Subcutaneous abdominal adipose tissue (tissue), 5 donors: ENCODE measurements at regions not wholly inside any gene's neighbourhood (a gene's known extent, or its start where the extent isn't known, plus 50 kb on each side); places are given as distances from the start of the nearest gene placed in this dataset.
A peak's percentile ranks its signal among the peaks of the same experiment; 100 is the strongest.
"Not testable (repeated sequence)": the region's sequence is repeated elsewhere in the genome, so short reads cannot be mapped to it uniquely, and the experiment has no call there.

Experiments used
- H3K27ac ChIP-seq: one replicate; pipeline ENCODE4 v1.7.0; 2013; ENCODE audit warnings: low read depth, mild to moderate bottlenecking, inconsistent platforms, low read length, moderate library complexity
- H3K27me3 ChIP-seq, 5 donors: one replicate each; pipeline ENCODE4 v1.7.0; 2013; ENCODE audit warnings: low read length in 5 of 5, inconsistent platforms in 1 of 5; ENCODE audit not compliant: control insufficient read depth in 5 of 5, insufficient read depth in 4 of 5
- H3K36me3 ChIP-seq, 5 donors: one replicate each; pipeline ENCODE4 v1.7.0; 2013; ENCODE audit warnings: low read length in 5 of 5; ENCODE audit not compliant: control insufficient read depth in 5 of 5, insufficient read depth in 5 of 5
- H3K4me1 ChIP-seq, 5 donors: one replicate each; pipeline ENCODE4 v1.7.0; 2013; ENCODE audit warnings: low read length in 5 of 5, mild to moderate bottlenecking in 3 of 5, moderate library complexity in 1 of 5; ENCODE audit not compliant: control insufficient read depth in 5 of 5, insufficient read depth in 5 of 5
- H3K4me3 ChIP-seq, 5 donors: one replicate each; pipeline ENCODE4 v1.7.0; 2013; ENCODE audit warnings: low read length in 5 of 5, low read depth in 1 of 5
- H3K9ac ChIP-seq, 5 donors: one replicate each; pipeline ENCODE4 v1.7.0; 2013; ENCODE audit warnings: low read length in 5 of 5, mild to moderate bottlenecking in 4 of 5, moderate library complexity in 3 of 5
- H3K9me3 ChIP-seq, 5 donors: one replicate each; pipeline ENCODE4 v1.7.0; 2013; ENCODE audit warnings: low read length in 5 of 5; ENCODE audit not compliant: control insufficient read depth in 5 of 5
- donor health status: healthy.
- donor health status: healthy.
- donor health status: healthy.
- donor health status: healthy.
- donor health status: healthy.

DNA sequence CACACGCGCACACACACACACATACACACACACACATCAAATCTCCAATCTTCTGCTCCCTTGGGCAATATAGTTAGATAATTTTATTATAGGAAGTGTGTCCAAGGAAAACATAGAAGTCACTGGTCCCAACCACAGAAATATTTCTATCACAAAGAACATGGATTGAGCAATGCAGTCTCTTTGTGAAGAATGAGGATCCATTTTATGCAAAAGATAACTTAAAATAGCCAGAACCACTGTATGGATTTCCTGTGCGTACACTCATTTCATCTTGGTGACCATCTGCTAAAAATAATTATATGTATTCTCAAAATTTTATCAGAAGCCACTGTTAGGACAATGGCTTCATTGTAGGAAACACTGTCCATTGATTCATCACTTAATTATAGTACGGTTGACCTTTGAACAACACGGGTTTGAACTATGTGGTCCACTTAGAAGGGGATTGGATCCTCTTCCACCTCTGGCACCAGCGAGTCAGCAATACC, 169.6 kb upstream of the MXRA5 start:
- Histone ChIP-seq H3K9me3 (no peaks in the 10 kb centered on the region), H3K36me3 (no peaks in the 10 kb centered on the region), H3K4me1 (no peaks in the 10 kb centered on the region), H3K4me3 (no peak overlapping the region), H3K27ac (no peak overlapping the region), H3K9ac (no peak overlapping the region), H3K27me3 (peaks cover 0 to 9% (median 0%) of the 10 kb centered on the region in 5 donors)

DNA sequence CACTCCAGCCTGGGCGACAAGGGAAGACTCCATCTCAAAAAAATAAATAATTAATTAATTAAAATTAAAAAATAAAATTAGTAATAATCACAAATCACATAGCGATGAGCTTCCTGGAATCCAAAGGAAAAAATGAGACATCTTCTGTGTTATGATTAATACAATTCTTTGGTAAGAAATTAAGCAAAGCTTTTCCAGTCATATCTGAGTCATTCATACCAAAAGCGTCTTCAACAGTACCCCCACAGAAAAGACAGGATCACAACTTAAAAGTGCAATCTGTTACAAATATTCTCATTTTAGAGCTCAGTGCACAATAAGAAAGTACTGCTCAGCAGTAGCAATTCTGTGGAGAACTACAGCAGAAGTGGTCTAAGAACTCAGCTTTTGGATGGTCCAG, 168.5 kb upstream of the MXRA5 start:
- Histone ChIP-seq H3K9me3 (no peaks in the 10 kb centered on the region), H3K4me1 (no peaks in the 10 kb centered on the region), H3K27me3 (peaks cover 0 to 3% (median 0%) of the 10 kb centered on the region in 5 donors), H3K9ac (no peak overlapping the region), H3K4me3 (no peak overlapping the region), H3K36me3 (no peaks in the 10 kb centered on the region), H3K27ac (no peak overlapping the region)

DNA sequence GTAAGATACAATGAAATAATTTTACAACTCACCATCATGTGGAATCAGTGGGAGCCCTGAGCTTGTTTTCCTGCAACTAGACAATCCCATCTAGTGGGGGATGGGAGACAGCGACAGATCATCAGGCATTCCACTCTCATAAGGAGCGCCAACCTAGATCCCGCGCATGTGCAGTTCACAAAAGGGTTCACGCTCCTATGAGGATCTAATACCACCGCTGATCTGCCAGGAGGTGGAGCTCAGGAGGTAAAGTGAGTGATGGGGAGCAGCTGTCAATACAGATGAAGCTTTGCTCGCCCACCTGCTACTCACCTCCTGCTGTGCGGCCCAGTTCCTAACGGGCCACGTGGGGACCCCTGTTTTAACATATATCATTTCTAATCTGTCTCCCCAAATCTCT, 165.7 kb upstream of the MXRA5 start:
- H3K27me3 ChIP-seq, H3K36me3 ChIP-seq, H3K27ac ChIP-seq, H3K4me1 ChIP-seq, H3K9ac ChIP-seq, H3K9me3 ChIP-seq, H3K4me3 ChIP-seq: not testable (repeated sequence)

DNA sequence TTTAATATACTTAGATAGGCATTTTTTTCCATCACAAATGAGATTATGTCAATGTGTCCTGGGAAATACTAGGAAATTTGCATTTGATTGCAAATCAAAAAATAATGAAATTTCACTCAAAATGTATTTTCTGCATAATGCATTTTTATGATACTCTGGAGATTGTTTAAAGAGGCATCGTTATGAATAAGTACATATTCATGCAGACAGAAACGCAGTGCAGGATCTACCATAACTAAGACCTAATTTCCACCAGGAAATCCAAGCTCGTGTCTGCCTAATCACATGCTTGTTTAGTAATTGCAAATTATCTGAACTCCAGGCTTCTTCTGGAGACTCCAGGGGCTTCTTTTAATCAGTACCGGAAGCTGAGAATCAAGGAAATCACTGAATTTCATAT, 163.5 kb upstream of the MXRA5 start:
- no peaks in the 10 kb centered on the region for H3K36me3 ChIP-seq
- no peak overlapping the region for H3K27ac ChIP-seq
- no peaks in the 10 kb centered on the region for H3K4me1 ChIP-seq
- no peak overlapping the region for H3K9ac ChIP-seq
- no peaks in the 10 kb centered on the region for H3K9me3 ChIP-seq
- H3K27me3 ChIP-seq = no peaks in the 10 kb centered on the region
- H3K4me3 ChIP-seq = no peak overlapping the region

DNA sequence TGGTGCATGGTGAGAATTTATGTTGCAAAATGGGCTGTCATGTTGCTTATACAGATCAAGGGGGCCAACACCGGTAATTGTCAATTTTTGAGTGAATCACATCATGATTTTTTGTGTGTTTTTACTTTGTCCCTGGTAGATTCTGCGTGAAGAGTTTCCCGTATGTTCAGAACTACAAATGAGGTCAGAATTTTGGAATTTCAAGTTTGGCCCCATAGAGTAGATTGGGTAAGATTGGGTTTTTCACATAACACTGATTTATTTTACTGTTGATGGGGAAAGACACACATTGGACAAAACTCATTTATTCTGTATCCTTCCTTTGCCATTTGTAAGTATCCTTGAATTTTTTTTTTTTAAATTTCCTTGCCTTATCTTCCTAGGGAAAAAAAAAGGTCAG, 158.5 kb upstream of the MXRA5 start:
- Histone ChIP-seq H3K27ac (no peak overlapping the region), H3K4me3 (no peak overlapping the region), H3K27me3 (no peaks in the 10 kb centered on the region), H3K4me1 (peaks cover 0 to 4% (median 0%) of the 10 kb centered on the region in 5 donors), H3K9ac (no peak overlapping the region), H3K9me3 (no peaks in the 10 kb centered on the region), H3K36me3 (no peaks in the 10 kb centered on the region)

DNA sequence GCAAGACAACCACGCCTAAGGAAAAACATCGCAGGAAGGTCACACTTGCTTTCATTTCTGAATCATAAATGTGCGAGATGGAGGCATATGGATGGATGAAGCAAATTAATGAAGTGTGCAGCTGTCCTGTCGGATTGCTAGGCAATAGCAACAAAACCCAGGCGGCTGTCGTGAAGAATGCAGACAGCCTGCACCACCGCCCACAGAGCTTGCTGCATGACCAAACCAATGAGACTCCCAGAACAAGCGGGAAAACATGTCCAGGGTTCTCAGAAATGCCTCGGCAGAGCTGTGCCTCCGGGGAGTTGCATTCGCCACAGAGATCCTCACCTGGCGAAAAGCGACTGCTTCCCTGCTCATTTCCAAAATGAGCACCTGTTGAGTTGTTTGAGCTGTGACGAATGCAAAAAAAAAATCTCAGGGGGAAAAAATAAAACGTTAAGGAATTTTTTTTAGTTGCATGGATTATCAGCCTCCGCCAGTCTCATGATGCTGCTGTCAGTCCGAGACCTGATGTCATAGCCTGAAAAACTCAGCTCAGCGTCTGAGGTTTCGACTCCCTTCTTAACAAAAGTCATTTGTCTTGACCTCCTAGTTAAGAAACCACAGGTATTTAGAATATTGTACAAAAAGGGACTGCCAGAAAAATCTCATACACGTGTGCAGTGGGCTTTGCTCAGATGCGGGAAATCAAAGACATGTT, 155.5 kb upstream of the MXRA5 start:
- H3K4me3 ChIP-seq = no peak overlapping the region
- H3K27ac ChIP-seq = no peak overlapping the region
- no peaks in the 10 kb centered on the region for H3K36me3 ChIP-seq
- H3K4me1 ChIP-seq = peaks cover 0 to 4% (median 0%) of the 10 kb centered on the region in 5 donors
- H3K9me3 ChIP-seq = no peaks in the 10 kb centered on the region
- H3K9ac ChIP-seq = no peak overlapping the region
- peaks cover 0 to 3% (median 0%) of the 10 kb centered on the region in 5 donors for H3K27me3 ChIP-seq

DNA sequence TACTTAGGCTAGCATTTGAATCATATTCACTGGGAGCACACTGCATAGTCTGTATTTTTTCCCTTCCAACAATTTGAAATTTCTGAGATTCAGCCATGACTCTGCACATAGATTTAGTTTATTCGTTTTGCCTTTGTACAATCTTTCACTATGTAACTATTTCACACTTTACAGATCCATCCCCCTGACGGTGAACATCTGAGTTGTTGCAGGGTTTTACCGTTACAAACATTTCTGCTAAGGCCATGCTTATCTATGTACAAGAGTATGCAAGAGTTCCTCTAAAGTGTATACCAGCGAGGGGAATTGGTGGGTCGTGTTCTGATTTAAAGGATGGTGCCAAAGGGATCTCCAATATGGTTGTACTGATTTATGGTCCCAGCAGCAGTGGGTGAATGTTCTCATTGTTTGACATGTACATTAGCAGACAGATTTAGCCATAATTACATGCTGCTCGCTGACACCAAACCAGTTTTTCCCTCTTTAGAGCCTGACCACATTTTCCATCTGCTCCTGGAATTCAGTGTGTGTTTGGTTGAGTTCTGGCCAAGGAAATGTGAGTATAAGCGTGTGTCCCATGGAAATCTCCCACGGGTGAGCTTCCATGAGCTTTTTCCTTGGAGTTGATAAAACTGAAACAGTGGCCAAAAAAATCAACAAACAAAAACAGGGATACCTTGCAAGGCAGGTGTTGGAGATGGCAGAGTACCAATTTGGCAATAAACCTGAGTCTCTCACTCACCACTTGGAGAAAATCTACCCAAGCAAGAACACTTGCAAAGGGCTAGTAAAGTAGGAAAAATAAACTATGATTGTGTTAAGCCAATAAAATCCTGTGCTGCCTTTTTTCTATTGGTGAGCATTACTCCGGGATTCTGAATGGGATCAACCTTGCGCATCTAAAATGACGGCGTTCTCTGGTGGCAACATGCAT, 149.7 kb upstream of the MXRA5 start:
- H3K9me3 ChIP-seq, H3K27me3 ChIP-seq, H3K9ac ChIP-seq, H3K36me3 ChIP-seq, H3K4me1 ChIP-seq, H3K4me3 ChIP-seq, H3K27ac ChIP-seq: not testable (repeated sequence)

DNA sequence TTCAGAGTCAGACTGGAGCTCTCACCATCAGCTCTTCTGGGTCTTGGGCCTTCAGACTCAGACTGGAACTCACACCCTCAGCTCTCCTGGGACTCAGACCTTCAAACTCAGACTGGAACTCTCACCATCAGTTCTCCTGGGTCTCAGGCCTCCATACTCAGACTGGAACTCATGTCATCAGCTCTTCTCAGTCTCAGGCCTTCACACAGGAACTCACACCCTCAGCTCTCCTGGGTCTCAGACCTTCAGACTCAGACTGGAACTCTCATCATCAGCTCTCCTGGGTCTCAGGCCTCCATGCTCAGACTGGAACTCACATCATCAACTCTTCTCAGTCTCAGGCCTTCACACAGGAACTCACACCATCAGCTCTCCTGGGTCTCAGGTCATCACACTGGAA, 147.2 kb upstream of the MXRA5 start:
- Histone ChIP-seq H3K9ac (no peak overlapping the region), H3K27me3 (peaks cover 0 to 3% (median 0%) of the 10 kb centered on the region in 5 donors), H3K36me3 (no peaks in the 10 kb centered on the region), H3K27ac (no peak overlapping the region), H3K4me3 (no peak overlapping the region), H3K9me3 (peaks cover 0 to 7% (median 4%) of the 10 kb centered on the region in 5 donors), H3K4me1 (peaks cover 0 to 1% (median 0%) of the 10 kb centered on the region in 5 donors)

DNA sequence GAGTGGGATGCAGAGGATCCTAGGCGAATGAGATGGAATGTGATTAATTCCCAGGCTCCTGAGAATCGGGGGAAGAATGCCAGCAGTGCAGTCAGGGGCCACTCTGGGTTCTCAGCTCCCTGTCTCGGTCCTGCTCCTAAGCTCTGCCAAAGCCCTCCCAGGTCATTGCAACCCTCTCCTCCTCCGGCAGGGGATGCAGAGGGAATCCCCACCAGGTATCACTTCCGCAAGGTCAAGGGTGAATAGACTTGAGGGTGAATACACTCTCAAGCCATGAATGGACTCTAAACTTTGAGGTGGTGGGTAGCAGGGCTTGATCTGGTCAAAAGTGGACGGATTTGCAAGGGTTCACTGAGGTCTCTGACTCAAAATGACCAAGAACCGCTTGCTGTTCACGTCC, 139.3 kb upstream of the MXRA5 start:
- no peak overlapping the region for H3K4me3 ChIP-seq
- H3K4me1 ChIP-seq = no peaks in the 10 kb centered on the region
- H3K27ac ChIP-seq = no peak overlapping the region
- H3K27me3 ChIP-seq = peaks cover 0 to 4% (median 0%) of the 10 kb centered on the region in 5 donors
- H3K9me3 ChIP-seq = no peaks in the 10 kb centered on the region
- peak overlapping the region in 1 of 5 donors; percentile 26 for H3K9ac ChIP-seq
- H3K36me3 ChIP-seq = no peaks in the 10 kb centered on the region

DNA sequence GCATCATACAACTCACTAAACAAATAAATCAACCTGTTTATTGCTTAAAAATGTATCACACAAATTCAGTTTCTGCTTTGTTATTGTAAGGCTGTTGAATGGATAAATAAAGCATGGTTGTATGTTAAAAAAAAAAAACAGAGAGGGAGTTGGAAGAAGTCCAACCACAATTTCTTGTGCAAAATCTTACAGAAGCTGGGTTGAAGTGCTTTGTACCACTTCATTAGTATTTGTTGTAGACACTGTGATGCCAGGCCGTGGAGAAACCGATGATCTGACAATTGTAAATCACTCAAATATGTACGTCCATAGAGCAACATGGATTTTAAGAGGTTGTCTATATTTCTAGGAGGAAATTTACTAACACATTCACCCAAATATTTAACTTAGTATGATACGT, 132.6 kb upstream of the MXRA5 start:
- Histone ChIP-seq H3K4me3 (no peak overlapping the region), H3K27ac (no peak overlapping the region), H3K36me3 (no peaks in the 10 kb centered on the region), H3K4me1 (no peaks in the 10 kb centered on the region), H3K9me3 (peaks cover 0 to 6% (median 0%) of the 10 kb centered on the region in 5 donors), H3K27me3 (no peaks in the 10 kb centered on the region), H3K9ac (no peak overlapping the region)
